HG02763 (cell line): ENCODE measurements at regions not wholly inside any gene's neighbourhood (a gene's known extent, or its start where the extent isn't known, plus 50 kb on each side); places are given as distances from the start of the nearest gene placed in this dataset.

Experiments
- ATAC-seq: cut with Tn5 transposase; IDR thresholded peaks from one replicate; pipeline ENCODE4 v1.9.1; 2021; ENCODE audit warnings: mild to moderate bottlenecking, moderate library complexity; ENCODE audit not compliant: unreplicated experiment

DNA sequence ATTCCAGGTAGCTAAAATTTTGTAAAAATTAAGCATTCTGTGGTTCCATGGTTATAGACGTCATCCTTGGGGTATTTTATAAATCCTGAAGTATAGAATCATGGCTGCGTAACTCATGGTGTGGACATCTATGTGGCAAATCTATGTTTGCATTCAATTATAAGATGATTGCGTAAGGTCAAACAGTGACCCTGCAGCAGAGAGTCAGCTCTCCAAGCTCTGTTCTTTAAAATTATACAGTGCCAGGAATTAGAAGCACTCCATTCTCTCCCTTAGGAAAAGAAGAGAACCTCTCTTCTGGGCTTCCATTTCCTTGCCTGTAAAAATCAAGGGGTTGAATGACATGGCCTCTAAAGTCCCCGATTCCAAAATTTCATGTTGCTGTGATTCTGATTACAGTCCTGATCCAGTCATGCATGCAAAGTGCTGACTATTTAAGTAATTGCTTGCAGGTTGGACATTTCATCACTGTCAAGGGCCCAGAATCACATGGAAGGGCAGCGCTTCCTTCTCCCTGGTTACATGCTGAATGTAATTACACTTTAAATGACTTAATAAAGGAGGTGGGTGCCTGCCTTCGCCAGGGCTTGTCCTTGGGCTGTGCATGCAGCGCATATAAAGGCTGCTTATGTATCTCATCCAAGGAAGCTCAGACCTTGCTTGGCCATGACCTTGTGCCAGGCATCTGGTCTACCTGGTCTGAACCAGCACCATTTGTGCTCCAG, 550.7 kb downstream of the TYW1 start:
- no peak for ATAC-seq

GRCh38 chr7:67549126-67549525, 552.5 kb downstream of the TYW1 start:
- no peak for ATAC-seq

DNA sequence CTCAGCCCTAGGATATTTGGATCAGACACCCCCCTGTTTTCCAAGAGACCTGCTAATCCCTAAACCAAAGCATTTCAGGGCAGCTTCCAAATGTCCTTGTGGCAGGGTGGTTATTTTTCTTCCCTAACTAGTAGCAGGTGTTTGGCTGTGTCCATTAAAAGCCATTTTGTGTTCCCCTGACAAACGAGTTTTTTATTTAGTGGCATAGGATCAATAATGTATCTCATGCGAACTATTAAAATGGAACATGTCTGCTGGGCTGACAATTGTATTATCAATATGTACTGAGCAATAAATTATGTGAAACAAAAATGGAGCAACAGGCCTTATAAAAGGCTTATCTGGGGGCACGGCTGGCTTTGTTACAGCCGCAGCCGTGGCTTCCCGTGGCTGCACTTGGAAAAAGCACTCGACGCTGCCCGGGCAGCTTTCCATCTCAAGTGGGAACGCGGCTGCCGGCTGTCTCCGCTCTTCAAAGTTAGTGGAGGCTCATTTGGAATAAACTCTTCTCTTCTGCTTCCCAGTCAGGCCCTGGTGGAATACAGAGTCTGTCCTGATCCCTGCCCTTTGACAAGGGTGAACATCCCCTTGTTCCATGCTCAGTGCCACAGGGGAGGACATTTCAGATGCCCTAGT, 554.3 kb downstream of the TYW1 start:
- ATAC-seq, result no peak

DNA sequence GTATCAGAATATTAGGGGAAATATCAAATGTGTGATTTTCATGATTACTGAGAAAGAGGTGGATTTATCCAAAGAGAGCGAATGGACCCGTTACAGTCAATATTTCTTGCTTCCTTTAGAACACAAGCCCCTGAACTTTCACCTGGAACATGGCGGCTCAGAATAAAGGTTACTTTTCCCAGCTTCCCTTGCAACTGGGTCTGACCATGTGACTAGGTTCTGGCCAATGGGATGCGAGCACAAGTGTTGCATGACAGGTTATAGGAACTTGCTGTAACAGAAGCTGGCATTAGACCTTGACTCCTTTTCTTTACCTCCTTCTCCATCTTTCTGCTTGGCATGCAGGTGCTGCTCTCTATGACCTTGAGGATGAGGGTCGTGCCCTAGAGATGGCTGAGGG, 556.1 kb downstream of the TYW1 start:
- no peak for ATAC-seq

DNA sequence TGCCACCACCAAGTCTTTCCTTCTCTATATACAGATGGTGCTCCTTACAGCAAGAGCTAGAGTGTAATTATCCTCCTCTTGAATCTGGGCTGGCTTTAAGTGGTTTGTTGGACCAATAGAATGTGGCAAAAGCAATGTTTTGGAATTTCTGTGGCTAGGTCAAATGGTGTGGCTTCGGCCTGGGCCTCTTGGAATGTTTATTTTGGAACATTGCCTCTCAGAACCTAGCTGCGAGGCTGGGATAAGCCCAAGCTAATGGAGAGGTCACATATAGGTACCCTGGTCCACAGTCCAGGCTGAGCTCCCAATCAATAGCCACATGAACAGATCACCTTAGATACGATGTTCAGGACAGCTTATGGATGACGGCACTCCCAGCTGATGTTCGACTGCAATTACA, 556.7 kb downstream of the TYW1 start:
- ATAC-seq, result no peak

DNA sequence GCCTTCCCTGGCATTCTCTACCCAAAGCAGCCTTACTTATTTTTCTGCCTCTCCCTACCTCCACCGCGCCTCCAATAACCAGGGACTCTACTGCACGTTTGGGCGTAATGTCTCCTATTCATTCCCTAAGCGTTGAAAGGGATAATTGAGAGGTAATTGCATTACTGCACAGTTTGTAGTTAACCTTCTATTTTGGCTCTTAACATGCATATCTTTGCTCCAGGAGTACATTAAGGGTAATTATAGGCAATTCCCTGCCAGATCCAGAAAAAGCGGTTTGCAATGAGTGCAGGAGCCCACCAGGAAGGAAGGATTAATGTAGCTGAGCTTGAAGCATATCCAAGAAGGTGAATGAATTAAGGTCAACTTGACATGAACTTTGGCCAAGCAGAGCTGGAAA, 558.4 kb downstream of the TYW1 start:
- ATAC-seq, result no peak

- no peak for ATAC-seq
Observed at GRCh38 chr7:67564959-67565358, 568.3 kb downstream of the TYW1 start.

DNA sequence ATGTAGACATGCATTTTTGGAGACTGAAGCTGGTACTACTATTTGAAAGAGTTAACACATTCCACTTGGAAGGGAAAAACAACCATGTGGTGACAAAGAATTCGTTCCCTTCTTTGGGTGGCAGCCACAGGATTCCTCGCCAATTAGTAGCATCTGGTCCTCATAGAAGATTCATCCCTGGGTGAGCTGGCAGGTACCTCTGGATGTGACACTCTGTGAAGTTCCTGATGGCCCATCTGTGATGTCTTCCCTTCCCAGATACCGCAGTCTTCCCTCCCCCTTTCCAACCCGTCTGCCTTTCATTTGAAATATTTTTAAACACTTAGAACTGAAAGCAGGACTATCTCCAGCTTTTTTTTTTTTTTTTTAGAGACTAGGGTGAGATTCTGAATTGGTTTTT, 569.5 kb downstream of the TYW1 start:
- no peak for ATAC-seq

DNA sequence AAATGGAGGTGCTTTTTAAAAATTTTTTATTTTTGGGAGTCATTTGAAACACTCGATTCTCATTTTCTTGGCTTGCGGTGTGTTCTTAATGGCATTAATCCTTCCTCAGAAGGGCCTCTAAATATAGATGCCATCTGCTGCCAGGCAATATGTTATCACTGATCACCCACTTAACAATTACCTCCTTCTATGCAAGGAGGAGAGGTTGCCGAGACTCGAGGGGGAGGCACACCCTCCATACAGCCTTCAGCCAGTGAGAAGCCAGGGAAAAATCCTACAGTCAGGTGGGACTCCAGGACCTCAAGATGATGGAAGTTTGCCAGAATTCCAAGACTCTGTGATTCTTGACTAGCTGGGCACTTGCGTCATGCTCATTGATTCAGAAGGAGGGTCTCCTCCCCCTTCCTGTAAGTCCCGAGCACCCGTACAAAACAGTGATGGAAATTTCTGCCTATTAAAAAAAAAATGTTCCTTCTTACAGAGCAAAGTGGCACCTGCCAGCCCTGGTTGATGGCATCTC, 574.5 kb downstream of the TYW1 start:
- no peak for ATAC-seq

- no peak for ATAC-seq
Observed at GRCh38 chr7:67573639-67574038, 577.0 kb downstream of the TYW1 start.

DNA sequence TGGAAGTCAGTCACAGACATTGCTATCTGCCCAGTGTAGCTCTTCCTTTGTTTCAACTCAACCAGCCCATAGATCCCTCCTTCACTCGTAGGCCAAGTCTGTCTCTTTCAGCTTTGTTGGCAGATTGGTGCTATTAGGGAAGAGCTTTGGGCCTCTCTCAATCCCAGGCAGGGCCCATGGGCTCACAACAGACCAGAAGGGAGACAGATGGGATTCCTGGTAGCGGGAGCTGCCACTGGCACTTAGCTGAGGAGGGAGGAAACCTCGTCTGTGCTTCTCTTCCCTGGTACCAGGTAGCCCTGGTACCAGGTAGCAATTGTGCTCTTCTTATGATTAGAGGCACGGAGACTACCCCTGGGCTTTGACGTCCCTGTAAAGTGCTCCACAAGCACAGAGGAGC, 592.0 kb downstream of the TYW1 start:
- ATAC-seq, result no peak

- no peak for ATAC-seq
Observed at GRCh38 chr7:67589183-67589582, 592.5 kb downstream of the TYW1 start.

DNA sequence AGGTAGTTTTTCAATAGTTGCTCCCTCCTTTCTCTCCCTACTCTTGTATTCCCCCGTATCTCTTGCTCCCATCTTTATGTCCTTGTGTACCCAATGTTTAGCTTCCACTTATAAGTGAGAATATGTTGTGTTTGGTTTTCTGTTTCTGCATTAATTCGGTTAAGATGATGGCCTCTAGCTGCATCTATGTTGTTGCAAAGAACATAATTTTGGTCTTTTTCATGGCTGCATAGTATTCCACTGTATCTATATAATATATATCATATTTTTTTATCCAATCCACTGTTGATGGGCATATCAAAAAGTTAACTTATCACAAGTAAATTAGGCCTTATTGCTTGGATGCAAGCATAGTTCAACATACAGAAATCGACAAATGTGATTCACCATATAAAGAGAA, 594.0 kb downstream of the TYW1 start:
- no peak for ATAC-seq

DNA sequence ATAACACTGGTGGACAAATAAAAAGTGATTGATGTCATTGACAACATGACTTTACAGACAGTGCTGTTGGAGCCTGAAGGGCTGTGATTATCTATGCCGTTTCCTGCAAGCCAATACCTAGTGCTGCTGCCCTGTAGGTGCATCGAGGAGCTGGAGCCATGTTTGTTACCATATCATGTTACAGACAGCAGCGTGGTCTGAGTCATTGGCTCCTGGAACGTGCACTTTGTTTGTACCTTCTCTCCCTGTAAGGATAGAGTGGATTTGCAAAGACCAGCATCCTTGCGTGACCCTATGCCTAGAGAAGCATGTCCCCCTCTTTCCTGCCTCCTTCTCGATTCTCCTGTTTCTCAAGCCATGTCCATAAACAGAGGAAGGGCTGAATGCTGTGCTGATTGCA, 597.2 kb downstream of the TYW1 start:
- no peak for ATAC-seq

- no peak for ATAC-seq
Observed at GRCh38 chr7:67595431-67596180, 599.0 kb downstream of the TYW1 start.

DNA sequence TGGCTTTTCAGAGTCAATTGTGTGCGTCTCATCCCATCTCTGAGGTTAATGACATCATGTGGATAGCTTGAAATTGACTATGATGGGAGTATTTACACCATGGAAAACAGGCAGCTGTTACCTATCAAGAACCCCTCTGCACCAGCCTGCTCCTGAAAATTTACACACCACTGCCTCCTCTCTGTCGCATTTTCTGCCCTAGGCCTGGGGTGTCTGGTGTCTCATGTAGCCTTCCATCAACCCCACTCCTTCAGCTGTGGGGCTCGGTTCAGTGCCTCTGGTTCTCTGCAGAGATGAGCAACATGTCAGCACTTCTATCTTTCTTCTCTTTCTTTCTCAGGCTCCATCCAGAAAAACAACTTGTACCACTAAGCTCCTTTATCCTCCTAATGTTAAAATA, 600.5 kb downstream of the TYW1 start:
- ATAC-seq, result no peak

DNA sequence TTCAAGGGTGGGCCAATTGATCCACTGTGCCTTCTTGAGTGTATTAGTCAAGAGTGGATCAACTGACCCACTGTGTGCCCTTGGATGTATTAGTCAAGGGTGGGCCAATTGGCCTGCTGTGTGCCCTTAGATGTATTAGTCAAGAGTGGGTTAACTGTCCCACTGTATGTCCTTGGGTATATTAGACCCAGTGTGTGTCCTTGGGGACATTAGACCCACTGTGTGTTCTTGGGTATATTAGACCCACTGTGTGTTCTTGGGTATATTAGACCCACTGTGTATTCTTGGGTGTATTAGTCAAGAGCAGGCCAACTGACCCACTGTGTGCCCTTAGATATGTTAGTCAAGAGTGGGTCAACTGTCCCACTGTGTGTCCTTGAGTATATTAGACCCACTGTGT, 601.8 kb downstream of the TYW1 start:
- ATAC-seq, result no peak

GRCh38 chr7:67599331-67600062, 602.9 kb downstream of the TYW1 start:
- ATAC-seq, result no peak

DNA sequence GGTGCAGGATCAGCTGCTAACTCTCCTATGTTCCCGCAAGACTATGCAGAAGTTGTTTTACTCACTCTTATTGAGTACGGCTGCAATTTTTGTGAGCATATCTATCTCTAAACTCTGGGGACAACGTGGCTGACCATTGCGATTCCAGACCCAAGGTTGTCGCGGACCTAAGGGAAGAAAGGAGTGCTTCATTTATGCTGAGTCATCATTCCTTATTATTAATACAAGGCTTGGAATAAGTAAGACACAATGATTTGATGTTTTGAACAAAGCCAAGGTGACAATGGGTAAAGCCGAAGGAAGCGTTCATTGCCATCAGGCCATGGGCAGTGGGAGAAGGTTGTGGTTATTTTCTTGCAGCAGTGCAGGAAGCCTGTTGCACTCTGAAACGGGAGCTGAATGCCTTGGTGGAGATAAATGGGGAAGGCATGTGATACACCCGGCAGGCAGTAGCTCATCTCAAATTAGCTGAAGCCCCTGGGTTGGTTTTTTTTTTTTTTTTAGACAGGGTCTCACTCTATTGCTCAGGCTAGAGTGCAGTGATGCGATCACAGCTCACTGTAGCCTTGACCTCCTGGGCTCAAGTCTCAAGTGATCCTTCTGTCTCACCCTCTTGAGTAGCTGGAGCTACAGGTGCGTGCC, 605.7 kb downstream of the TYW1 start:
- ATAC-seq, result no peak

GRCh38 chr7:67604461-67605386, 608.1 kb downstream of the TYW1 start:
- no peak for ATAC-seq
